Kidney epithelial cell (primary cell): ENCODE measurements at regions not wholly inside any gene's neighbourhood (a gene's known extent, or its start where the extent isn't known, plus 50 kb on each side); places are given as distances from the start of the nearest gene placed in this dataset.

ENCODE experiments used
- DNase-seq: peaks from one replicate; pipeline ENCODE4 v3.0.0-alpha.2; 2010; ENCODE audit warnings: low read depth
- H3K27me3 ChIP-seq: 2 replicates; pipeline ENCODE4 v1.6.0; 2011; ENCODE audit warnings: low read length; ENCODE audit not compliant: control insufficient read depth, insufficient read depth
- H3K36me3 ChIP-seq: 2 replicates; pipeline ENCODE4 v1.5.1; 2011; ENCODE audit warnings: low read length; ENCODE audit not compliant: control insufficient read depth, insufficient read depth
- H3K4me3 ChIP-seq: 2 replicates; pipeline ENCODE4 v1.5.1; 2011; ENCODE audit warnings: low read depth, mild to moderate bottlenecking, control low read depth, low read length
- TF ChIP-seq, protein P1 (sequence below): IDR thresholded peaks from 2 replicates; pipeline ENCODE4 v1.5.1; 2011; ENCODE audit warnings: mild to moderate bottlenecking, moderate library complexity, low read length, control low read depth, inconsistent platforms; ENCODE audit not compliant: insufficient read depth, poor library complexity, severe bottlenecking

DNA sequence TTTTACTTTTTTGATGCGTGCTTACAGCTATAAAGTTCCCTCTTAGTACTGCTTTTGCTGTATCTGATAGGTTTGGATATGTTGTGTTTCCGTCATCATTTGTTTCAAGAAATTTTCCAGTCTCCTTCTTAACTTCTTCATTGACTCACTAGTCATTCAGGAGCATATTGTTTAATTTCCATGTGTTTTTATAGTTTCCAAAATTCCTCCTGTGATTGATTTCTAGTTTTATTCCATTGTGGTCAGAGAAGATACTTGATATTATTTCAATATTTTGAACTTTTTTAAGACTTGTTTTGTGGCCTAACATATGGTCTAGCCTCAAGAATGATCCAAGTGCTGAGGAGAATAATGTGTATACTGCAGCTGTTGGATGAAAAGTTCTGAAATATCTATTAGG lies 75.5 kb upstream of the CREB5 start:
- DNase-seq = no peak
- TF ChIP-seq, protein P1, sequence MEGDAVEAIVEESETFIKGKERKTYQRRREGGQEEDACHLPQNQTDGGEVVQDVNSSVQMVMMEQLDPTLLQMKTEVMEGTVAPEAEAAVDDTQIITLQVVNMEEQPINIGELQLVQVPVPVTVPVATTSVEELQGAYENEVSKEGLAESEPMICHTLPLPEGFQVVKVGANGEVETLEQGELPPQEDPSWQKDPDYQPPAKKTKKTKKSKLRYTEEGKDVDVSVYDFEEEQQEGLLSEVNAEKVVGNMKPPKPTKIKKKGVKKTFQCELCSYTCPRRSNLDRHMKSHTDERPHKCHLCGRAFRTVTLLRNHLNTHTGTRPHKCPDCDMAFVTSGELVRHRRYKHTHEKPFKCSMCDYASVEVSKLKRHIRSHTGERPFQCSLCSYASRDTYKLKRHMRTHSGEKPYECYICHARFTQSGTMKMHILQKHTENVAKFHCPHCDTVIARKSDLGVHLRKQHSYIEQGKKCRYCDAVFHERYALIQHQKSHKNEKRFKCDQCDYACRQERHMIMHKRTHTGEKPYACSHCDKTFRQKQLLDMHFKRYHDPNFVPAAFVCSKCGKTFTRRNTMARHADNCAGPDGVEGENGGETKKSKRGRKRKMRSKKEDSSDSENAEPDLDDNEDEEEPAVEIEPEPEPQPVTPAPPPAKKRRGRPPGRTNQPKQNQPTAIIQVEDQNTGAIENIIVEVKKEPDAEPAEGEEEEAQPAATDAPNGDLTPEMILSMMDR = no peak
- H3K27me3 ChIP-seq = no peaks in the 10 kb centered on the region
- H3K36me3 ChIP-seq = no peaks in the 10 kb centered on the region
- H3K4me3 ChIP-seq = no peak overlapping the region

DNA sequence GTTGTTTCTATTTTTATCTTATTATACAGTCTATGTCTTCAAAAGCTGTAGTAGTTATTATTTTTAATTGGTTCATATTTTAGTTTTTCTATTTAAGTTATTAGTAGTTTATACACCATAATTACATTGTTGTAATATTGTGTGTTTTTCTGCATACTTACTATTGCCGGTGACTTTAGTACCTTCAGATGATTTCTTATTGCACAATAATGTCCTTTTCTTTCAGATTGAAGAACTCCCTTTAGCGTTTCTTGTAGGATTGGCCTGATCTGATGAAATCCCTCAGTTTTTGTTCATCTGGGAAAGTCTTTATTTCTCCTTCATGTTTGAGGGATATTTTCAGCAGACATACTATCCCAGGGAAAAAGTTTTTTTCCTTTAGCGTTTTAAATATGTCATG lies 74.3 kb upstream of the CREB5 start:
- TF ChIP-seq, protein P1 = no peak

DNA sequence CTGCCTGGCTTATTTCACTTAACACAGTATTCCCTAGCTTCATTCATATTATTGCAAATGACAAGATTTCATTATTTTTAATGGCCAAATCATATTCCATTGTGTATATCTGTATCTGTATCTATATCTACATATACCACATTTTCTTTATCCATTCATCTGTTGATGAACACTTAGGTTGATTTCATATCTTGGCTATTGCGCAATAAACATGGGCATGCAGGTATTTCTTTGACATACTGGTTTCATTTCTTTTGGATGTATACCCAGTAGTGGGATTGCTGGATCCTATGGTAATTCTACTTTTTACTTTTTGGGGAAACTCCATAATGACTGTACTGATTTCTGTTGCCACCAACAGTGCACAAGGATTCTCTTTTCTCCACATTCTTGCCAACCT lies 68.9 kb upstream of the CREB5 start:
- no peak overlapping the region for H3K4me3 ChIP-seq
- no peak for DNase-seq
- H3K36me3 ChIP-seq = no peaks in the 10 kb centered on the region
- TF ChIP-seq, protein P1 = no peak
- no peaks in the 10 kb centered on the region for H3K27me3 ChIP-seq

More for the DNA sequence above, 74.3 kb upstream of the CREB5 start:
- DNase-seq = no peak
- no peaks in the 10 kb centered on the region for H3K36me3 ChIP-seq
- no peaks in the 10 kb centered on the region for H3K27me3 ChIP-seq
- H3K4me3 ChIP-seq = no peak overlapping the region

DNA sequence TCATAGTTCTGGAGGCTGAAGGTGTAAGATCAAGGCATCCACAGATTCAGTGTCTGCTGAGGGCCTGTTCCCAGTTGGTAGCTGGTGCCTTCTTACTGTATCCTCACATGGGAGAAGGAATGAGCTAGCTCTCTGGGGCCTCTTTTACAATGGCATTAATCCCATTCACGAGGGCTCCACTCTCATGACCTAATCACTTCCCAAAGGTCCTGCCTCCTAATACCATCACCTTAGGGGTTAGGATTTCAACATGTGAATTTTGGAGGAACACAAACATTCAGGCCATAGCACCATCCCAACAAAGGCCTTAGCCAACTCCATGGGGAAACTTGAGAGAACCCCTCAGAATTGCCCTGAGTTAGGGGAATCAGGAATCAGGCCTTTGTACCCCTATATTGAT lies 66.1 kb upstream of the CREB5 start:
- Histone ChIP-seq H3K36me3 (no peaks in the 10 kb centered on the region), H3K27me3 (no peaks in the 10 kb centered on the region), H3K4me3 (no peak overlapping the region)
- DNase-seq = no peak
- TF ChIP-seq, protein P1 = no peak

DNA sequence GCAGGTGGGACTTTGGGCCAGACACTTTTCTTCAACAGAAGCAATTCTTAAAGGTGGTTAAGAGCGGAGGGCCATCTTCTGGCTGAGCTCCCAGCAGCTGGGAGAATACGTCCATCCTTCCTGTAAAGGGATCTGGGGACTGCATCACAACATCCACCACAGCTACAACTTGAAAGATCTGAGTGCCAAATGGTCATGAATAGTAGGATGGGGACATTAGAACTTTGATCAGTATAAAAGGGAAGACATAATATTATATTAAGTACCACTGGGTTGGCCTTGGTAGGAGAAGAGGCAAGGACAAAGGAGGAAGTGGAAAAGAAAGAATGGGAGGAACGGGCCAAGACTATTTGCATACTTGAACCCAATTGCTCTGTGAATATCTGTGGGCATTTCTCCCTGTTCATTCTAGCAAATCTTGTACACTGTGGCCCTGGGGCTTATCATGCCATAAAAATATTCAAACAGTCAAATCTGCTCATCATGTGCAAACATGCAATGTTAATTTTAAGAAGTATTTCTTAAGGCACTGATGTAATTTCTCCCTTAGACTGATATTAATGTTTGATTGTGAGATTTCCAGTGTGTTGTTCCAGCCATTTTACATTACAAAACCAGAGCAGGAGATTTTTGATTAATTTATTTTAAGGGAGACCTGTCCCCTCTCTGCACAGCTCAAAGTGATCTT lies 65.5 kb upstream of the CREB5 start:
- Histone ChIP-seq H3K4me3 (no peak overlapping the region), H3K27me3 (no peaks in the 10 kb centered on the region), H3K36me3 (no peaks in the 10 kb centered on the region)
- no peak for DNase-seq
- TF ChIP-seq, protein P1 = no peak

DNA sequence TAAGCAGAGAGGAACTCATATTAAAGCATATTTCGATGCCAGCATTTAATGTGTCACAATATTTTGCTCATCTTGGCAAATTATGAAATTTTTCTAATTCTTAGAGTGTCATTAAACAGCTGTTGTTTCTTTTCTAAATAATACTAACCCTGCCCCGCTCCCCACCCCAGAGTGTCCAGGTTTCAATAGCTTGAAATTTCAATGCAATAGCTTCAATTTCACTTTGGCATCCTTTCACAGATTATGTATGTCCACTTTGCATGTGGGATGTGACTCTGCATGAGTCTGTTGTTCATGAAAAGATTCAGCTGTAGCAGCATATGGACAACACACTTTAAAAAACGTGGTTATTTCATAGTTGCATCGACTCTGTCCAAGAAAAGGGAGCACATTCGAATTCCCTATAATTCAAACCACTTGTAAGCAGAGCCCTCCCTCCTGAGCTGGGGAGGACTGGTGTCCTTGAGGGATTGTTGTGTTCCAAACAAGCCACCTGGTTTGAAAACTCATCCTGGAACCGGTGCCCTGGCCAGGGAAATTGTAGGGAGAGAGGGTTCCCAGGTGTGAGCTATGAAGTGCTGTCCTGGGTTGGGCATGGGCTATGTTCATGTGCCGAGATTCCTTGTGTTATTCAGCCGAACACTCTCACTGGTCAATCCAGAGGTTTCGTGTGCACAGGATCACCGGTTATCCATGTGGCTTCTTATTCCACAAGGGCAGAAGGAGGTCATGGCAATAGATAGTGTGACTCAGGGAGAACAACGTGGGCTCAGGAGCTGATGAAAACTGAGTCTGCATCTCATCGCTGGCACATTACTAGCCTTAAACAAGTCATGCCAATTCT lies 64.6 kb upstream of the CREB5 start:
- Histone ChIP-seq H3K27me3 (no peaks in the 10 kb centered on the region), H3K4me3 (no peak overlapping the region), H3K36me3 (no peaks in the 10 kb centered on the region)
- no peak for DNase-seq
- TF ChIP-seq, protein P1 = no peak
